MM.1S (cell line): ENCODE measurements at regions not wholly inside any gene's neighbourhood (a gene's known extent, or its start where the extent isn't known, plus 50 kb on each side); places are given as distances from the start of the nearest gene placed in this dataset.

Source experiments
- EZH2 ChIP-seq: fragments of 300-600 bp; sonication (generic); optimal IDR thresholded peaks from 2 replicates; pipeline ENCODE3; 2017; ENCODE audit warnings: low read depth, mild to moderate bottlenecking, antibody characterized with exemption, low read length, mixed read lengths
- EZH2phosphoT487 ChIP-seq: fragments of 300-600 bp; sonication (generic); IDR thresholded peaks from 2 replicates; pipeline ENCODE4 v1.6.1; 2018; ENCODE audit warnings: antibody characterized with exemption, low read length
- TF ChIP-seq, protein P1 (sequence below): fragments of 300-600 bp; sonication (generic); IDR thresholded peaks from 2 replicates; pipeline ENCODE4 v1.5.1; 2016; ENCODE audit warnings: antibody characterized with exemption, low read length, mixed read lengths

DNA sequence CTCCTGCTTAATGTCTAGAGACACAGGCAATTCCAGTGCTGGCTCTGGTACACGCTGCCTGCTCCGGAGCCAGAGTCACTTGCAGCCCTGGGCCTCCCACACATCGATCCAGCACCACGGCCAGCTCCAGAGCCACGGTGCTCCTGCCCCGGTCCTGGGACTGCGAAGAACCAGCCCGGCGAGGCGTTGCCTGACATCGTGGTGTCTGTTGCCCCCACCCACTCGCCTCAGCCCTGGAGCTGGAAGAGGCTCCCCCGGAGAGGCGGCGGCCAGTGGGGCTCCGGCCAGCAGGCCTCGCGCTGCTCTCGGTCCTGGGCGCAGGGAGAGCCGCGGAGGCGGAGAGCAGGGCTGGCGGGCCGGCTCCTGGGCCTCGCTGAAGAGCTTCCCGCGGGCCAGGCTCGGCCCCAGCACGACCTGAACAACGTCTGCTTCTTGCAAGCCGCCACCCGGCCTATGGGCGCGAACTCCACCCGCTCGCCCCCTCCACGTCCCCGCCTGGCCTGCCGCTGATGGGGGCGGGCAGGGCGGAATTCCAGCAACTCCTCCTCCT lies 364.8 kb downstream of the CEP170 start:
- TF ChIP-seq, protein P1, sequence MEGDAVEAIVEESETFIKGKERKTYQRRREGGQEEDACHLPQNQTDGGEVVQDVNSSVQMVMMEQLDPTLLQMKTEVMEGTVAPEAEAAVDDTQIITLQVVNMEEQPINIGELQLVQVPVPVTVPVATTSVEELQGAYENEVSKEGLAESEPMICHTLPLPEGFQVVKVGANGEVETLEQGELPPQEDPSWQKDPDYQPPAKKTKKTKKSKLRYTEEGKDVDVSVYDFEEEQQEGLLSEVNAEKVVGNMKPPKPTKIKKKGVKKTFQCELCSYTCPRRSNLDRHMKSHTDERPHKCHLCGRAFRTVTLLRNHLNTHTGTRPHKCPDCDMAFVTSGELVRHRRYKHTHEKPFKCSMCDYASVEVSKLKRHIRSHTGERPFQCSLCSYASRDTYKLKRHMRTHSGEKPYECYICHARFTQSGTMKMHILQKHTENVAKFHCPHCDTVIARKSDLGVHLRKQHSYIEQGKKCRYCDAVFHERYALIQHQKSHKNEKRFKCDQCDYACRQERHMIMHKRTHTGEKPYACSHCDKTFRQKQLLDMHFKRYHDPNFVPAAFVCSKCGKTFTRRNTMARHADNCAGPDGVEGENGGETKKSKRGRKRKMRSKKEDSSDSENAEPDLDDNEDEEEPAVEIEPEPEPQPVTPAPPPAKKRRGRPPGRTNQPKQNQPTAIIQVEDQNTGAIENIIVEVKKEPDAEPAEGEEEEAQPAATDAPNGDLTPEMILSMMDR, result no peak
- no peak for TF ChIP-seq EZH2
- TF ChIP-seq EZH2phosphoT487, result no peak
